OCI-LY7 (cell line): ENCODE measurements at regions not wholly inside any gene's neighbourhood (a gene's known extent, or its start where the extent isn't known, plus 50 kb on each side); places are given as distances from the start of the nearest gene placed in this dataset.

ENCODE experiments used
- CTCF ChIP-seq: fragments of 200-600 bp; sonication (generic); conservative IDR thresholded peaks from 2 replicates; pipeline ENCODE4 v1.5.1; 2014; ENCODE audit warnings: mild to moderate bottlenecking, antibody characterized with exemption, low read length, moderate library complexity, mixed read lengths
- EZH2phosphoT487 ChIP-seq: fragments of 200-600 bp; sonication (generic); IDR thresholded peaks from 2 replicates; pipeline ENCODE4 v1.6.1; 2018; ENCODE audit warnings: low read depth, borderline replicate concordance, mild to moderate bottlenecking, mixed run types, antibody characterized with exemption, low read length, moderate library complexity, mixed read lengths

GRCh38 chr2:235378246-235378645 lies 115.6 kb upstream of the AGAP1 start:
- no peak for TF ChIP-seq CTCF
- TF ChIP-seq EZH2phosphoT487, result no peak
